Kidney (tissue), 13 donors: ENCODE measurements at regions not wholly inside any gene's neighbourhood (a gene's known extent, or its start where the extent isn't known, plus 50 kb on each side); places are given as distances from the start of the nearest gene placed in this dataset.

Source experiments
- DNase-seq, 5 donors: peaks; one replicate each; pipeline ENCODE4 v3.0.0-alpha.2; 2013 to 2020
- FAIRE-seq: peaks from 2 replicates; lab custom pipeline; 2012; peaks lifted over from hg19 to GRCh38; lab: Jason Lieb, UNC
- H3K27ac ChIP-seq, 2 donors: one replicate each; pipeline ENCODE4 v1.7.0; 2013; ENCODE audit warnings: low read depth in 2 of 2, low read length in 2 of 2, inconsistent platforms in 1 of 2
- H3K27me3 ChIP-seq: one replicate; pipeline ENCODE4 v1.7.1; 2013; ENCODE audit warnings: low read length, inconsistent platforms; ENCODE audit not compliant: control insufficient read depth, insufficient read depth
- H3K36me3 ChIP-seq, 3 donors: one replicate each; pipeline versions ENCODE4 v1.7.0 to v1.7.1; 2013; ENCODE audit warnings: low read length in 3 of 3, control low read depth in 1 of 3, inconsistent platforms in 1 of 3; ENCODE audit not compliant: insufficient read depth in 3 of 3, control insufficient read depth in 2 of 3
- H3K4me1 ChIP-seq, 3 donors: one replicate each; pipeline versions ENCODE4 v1.7.0 to v1.7.1; 2013; ENCODE audit warnings: low read length in 3 of 3, inconsistent platforms in 1 of 3, low read depth in 1 of 3; ENCODE audit not compliant: control insufficient read depth in 2 of 3, insufficient read depth in 2 of 3
- H3K4me3 ChIP-seq, 3 donors: one replicate each; pipeline versions ENCODE4 v1.7.0 to v1.8.1; 2013; ENCODE audit warnings: low read length in 3 of 3, control low read depth in 1 of 3, inconsistent platforms in 1 of 3
- H3K9ac ChIP-seq, 3 donors: one replicate each; pipeline versions ENCODE4 v1.7.0 to v1.7.1; 2013; ENCODE audit warnings: low read length in 3 of 3, control low read depth in 1 of 3, inconsistent platforms in 1 of 3
- H3K9me3 ChIP-seq, 3 donors: one replicate each; pipeline versions ENCODE4 v1.7.0 to v1.7.1; 2013; ENCODE audit warnings: low read length in 3 of 3, control low read depth in 1 of 3, inconsistent platforms in 1 of 3; ENCODE audit not compliant: control insufficient read depth in 2 of 3, insufficient read depth in 1 of 3
- CTCF ChIP-seq: IDR thresholded peaks from 3 replicates; pipeline ENCODE4 v1.5.1; 2012; ENCODE audit warnings: mild to moderate bottlenecking, moderate library complexity, borderline replicate concordance; ENCODE audit not compliant: insufficient read depth; ENCODE audit errors: extremely low read depth
- intact Hi-C: fragments of 100-400 bp; cut with DNase I; formaldehyde crosslinking; loops from one replicate; pipeline ENCODE4 v1.11.1; 2022
- donor health status: control.
- donor health status: control.
- donor health status: control.
- donor health status: control.
- donor health status: control.
- donor health status: DM: yes; HTN: yes; CAD: no.
- donor health status: Normal renal cell carcinoma (clear cell type).

GRCh38 chr10:112896273-112896672 lies 53.8 kb upstream of the TCF7L2 start:
- FAIRE-seq, result no peak
- Histone ChIP-seq H3K27me3 (no peaks in the 10 kb centered on the region), H3K9ac (no peak overlapping the region), H3K4me3 (no peak overlapping the region), H3K36me3 (no peaks in the 10 kb centered on the region), H3K9me3 (no peaks in the 10 kb centered on the region), H3K4me1 (peaks cover 0 to 14% (median 0%) of the 10 kb centered on the region in 3 donors), H3K27ac (no peak overlapping the region)
- TF ChIP-seq CTCF, result no peak
- intact Hi-C loops, result no loop called here
- DNase-seq, result peak in 1 of 5 donors; percentile 31

GRCh38 chr10:112896722-112897121 lies 53.3 kb upstream of the TCF7L2 start:
- no peak overlapping the region for H3K4me3 ChIP-seq
- no peak for TF ChIP-seq CTCF
- H3K27me3 ChIP-seq, result no peaks in the 10 kb centered on the region
- H3K4me1 ChIP-seq, result peaks cover 0 to 14% (median 0%) of the 10 kb centered on the region in 3 donors
- no peaks in the 10 kb centered on the region for H3K9me3 ChIP-seq
- intact Hi-C loops, result no loop called here
- no peak overlapping the region for H3K9ac ChIP-seq
- H3K27ac ChIP-seq, result no peak overlapping the region
- no peak for FAIRE-seq
- no peaks in the 10 kb centered on the region for H3K36me3 ChIP-seq
- DNase-seq, result no peak

GRCh38 chr10:112898540-112899390 lies 51.3 kb upstream of the TCF7L2 start:
- Histone ChIP-seq H3K9me3 (no peaks in the 10 kb centered on the region), H3K27ac (peak overlapping the region; percentile 26 to 73), H3K36me3 (no peaks in the 10 kb centered on the region), H3K27me3 (no peaks in the 10 kb centered on the region), H3K9ac (peak overlapping the region in 2 of 3 donors; percentile 17 to 68), H3K4me1 (peaks cover 0 to 14% (median 0%) of the 10 kb centered on the region in 3 donors), H3K4me3 (peak overlapping the region; percentile 35 to 68 (median 51))
- FAIRE-seq (no peak), DNase-seq (peak; percentile 72 to 82 (median 75))
- peak; percentile 11 for TF ChIP-seq CTCF
- intact Hi-C loops, result no loop called here
